WI38 (cell line): ENCODE measurements at regions not wholly inside any gene's neighbourhood (a gene's known extent, or its start where the extent isn't known, plus 50 kb on each side); places are given as distances from the start of the nearest gene placed in this dataset.

Source experiments
- H3K4me3 ChIP-seq: 2 replicates; pipeline ENCODE4 v1.5.1; 2011; ENCODE audit warnings: low read depth, mild to moderate bottlenecking, control low read depth, low read length
- CTCF ChIP-seq: IDR thresholded peaks from 2 replicates; pipeline ENCODE4 v1.5.1; 2012; ENCODE audit warnings: low read depth, mild to moderate bottlenecking, control low read depth, low read length

- TF ChIP-seq CTCF, result no peak
Measured at GRCh38 chr10:32167450-32167849, 111.2 kb upstream of the KIF5B start.

GRCh38 chr10:32166365-32166764, 110.1 kb upstream of the KIF5B start:
- TF ChIP-seq CTCF, result no peak
- H3K4me3 ChIP-seq, result no peak overlapping the region

More at GRCh38 chr10:32167450-32167849, 111.2 kb upstream of the KIF5B start:
- H3K4me3 ChIP-seq, result no peak overlapping the region

DNA sequence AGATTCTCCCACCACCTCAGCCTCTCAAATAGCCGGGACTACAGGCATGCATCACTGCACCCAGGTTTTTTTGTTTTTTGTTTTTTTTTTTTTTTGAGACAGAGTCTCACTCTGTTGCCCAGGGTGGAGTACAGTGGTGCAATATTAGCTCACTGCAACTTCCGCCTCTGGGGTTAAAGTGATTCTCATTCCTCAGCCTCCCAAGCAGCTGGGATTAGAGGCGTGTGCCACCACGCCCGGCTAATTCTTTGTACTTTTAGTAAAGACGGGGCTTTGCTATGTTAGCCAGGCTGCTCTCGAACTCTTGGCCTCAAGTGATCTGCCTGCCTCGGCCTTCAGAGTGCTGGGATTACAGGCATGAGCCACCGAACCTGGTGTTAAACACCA, 107.5 kb upstream of the KIF5B start:
- no peak for TF ChIP-seq CTCF

DNA sequence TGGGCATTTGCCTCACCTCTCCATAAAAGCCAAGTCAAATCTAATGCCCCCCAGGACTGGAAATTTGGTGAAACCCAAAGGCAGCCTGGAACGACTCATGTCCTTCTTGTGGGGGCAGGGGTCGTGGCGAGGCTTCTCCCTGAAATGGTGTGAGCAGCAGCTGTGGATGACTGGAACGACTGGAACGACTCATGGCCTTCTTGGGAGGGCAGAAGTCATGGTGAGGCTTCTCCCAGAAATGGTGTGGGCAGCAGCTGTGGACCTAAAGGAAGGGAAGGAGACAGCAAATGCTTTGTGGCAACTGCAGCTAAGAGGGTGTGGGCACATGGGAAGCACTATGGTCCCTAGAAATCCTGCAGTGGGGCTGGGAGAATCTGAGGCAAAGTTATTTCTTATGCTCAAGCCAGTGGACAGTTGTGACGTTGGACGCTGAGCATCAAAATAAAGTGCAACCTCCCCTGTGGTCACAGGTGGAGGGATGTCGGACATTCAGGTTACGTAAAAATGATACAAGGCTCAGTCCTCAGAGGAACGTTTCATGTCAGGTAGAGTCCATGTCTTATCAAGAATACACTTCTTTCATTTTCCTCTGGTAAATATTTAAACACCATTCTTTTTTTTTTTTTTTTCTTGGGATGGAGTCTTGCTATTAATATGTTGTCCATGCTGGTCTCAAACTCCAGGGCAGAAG, 107.0 kb upstream of the KIF5B start:
- no peak for TF ChIP-seq CTCF
- no peak overlapping the region for H3K4me3 ChIP-seq

More for the DNA sequence above, 107.5 kb upstream of the KIF5B start:
- no peak overlapping the region for H3K4me3 ChIP-seq

DNA sequence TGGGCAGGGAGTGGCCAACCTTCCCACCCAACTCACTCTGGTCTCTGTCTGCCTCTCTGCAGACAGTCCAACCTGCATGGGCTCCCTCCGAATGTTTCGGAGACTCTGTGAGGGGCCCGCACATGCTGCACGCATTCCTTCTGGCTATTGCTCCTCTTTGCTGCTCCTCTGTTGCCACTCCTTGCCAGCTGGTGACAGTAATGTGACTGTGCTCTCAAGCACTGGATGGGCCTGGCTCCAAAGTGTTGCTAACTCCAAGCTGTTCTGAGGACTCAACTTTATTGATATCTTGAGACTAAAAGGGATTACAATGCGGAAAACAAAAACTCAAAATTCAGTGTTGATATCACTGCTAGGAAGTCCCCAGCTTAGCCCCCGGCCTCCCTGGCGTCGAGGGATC, 105.4 kb upstream of the KIF5B start:
- no peak overlapping the region for H3K4me3 ChIP-seq
- TF ChIP-seq CTCF, result no peak

DNA sequence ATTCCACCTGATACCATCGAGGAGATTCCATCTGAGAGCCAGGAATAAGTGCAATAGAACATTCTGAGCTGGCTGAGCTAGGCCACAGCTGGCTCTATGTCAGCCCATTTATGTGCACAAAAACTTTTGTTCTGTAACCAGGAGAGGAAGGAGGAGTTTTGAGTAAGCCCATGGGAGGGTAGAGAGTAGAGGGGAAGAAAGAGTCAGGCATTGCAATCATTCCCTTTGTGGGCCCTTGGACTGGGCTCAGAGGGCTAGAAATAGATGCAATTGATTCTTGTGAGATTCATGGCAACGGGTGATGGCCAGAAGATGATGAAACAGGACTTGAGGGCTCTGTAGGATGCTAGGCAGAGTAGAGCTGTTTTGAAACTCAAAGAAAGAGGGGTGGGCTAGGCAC, 104.6 kb upstream of the KIF5B start:
- no peak for TF ChIP-seq CTCF
- H3K4me3 ChIP-seq, result no peak overlapping the region

DNA sequence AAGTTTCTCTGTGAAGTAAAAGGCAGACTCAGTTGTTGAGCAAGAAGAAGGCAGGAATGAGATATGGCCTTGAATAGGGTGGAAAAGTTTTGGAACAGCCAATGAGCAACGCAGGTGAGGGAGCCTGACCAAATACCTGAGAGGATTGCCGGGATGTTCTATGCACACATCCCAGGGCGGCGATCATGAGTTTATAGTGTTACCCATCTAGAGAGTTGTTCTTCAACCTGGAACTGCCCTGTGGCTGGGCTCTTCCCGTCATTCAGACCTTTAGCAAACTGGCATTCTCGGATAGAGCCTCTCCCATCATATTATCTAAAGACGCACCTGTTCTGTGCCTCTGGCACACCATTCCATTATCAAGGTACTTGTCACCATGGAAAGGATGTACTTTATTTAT, 103.0 kb upstream of the KIF5B start:
- TF ChIP-seq CTCF, result no peak
- no peak overlapping the region for H3K4me3 ChIP-seq
